ENCODE measurements at regions not wholly inside any gene's neighbourhood (a gene's known extent, or its start where the extent isn't known, plus 50 kb on each side); places are given as distances from the start of the nearest gene placed in this dataset.

DNA sequence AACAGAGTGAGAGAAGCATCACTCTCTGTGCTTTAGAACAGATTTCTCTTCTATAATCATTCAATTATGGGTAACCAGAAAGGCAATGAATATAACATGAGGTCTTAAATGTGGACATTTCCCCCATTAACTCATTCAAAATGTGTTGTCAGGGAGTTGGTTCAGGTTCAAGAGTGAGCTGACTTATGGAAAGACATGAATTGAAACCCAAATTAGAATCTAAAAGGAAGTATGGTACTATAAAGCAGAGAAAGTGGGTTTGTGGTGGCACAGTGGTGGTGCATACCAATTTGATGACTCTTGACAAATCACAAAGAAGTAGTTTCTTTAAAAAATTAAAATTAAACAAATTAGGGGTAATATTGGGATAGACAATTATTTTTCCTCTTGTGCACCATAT is 114.6 kb upstream of the MEOX2 start:
- Histone ChIP-seq H3K9me2 (replicated peaks; ENCODE audit: low read depth, low read length) (no peaks in the 10 kb centered on the region), H3K9ac (ENCODE audit: low read depth, low read length, poor library complexity, severe bottlenecking) (no peak overlapping the region), H2AFZ (ENCODE audit: low read length) (no peak overlapping the region), H3K9me3 (ENCODE audit: insufficient read depth, low read depth, low read length) (no peaks in the 10 kb centered on the region), H3K4me3 (ENCODE audit: low read length, poor library complexity, severe bottlenecking) (no peak overlapping the region), H3F3A (ENCODE audit: low read depth) (no peaks in the 10 kb centered on the region), H3K36me3 (ENCODE audit: insufficient read depth, low read length) (no peaks in the 10 kb centered on the region), H4K20me1 (ENCODE audit: insufficient read depth, low read length, poor library complexity, severe bottlenecking) (no peaks in the 10 kb centered on the region), H3K27me3 (ENCODE audit: insufficient read depth, low read length, poor library complexity, severe bottlenecking) (no peaks in the 10 kb centered on the region), H3K79me2 (ENCODE audit: insufficient read depth, low read length) (no peaks in the 10 kb centered on the region), H3K4me2 (ENCODE audit: low read depth, low read length, poor library complexity, severe bottlenecking) (no peak overlapping the region), H3K4me1 (ENCODE audit: insufficient read depth, low read length, poor library complexity, severe bottlenecking) (no peaks in the 10 kb centered on the region)
- TF ChIP-seq EZH2phosphoT487 (IDR thresholded peaks at IDR 0.05; ENCODE audit: borderline replicate concordance) (no peak), CTCF (conservative IDR thresholded peaks at IDR 0.05; ENCODE audit: low read length) (no peak)

DNA sequence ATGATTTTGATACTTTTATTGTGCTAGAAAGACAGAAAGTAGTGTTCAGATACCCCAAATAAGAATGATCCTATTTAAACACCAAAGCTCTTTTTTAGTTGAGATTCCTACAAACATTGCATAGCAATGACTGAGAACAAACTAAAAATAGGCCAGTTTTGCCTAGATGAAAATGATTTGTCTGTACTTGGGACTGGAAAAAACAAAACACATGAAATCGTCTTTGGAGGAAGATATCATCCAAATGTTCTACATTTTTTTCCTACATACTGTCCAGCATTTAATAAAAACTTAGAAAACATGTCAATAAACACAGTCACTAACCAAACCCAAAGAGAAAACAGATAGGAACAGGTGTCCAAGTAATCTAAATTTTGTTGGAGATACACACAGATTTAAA is 111.6 kb upstream of the MEOX2 start:
- Histone ChIP-seq H3K9me3 (ENCODE audit: insufficient read depth, low read depth, low read length) (no peaks in the 10 kb centered on the region), H4K20me1 (ENCODE audit: insufficient read depth, low read length, poor library complexity, severe bottlenecking) (no peaks in the 10 kb centered on the region), H2AFZ (ENCODE audit: low read length) (no peak overlapping the region), H3K27me3 (ENCODE audit: insufficient read depth, low read length, poor library complexity, severe bottlenecking) (no peaks in the 10 kb centered on the region), H3K4me1 (ENCODE audit: insufficient read depth, low read length, poor library complexity, severe bottlenecking) (no peaks in the 10 kb centered on the region), H3K9ac (ENCODE audit: low read depth, low read length, poor library complexity, severe bottlenecking) (no peak overlapping the region), H3F3A (ENCODE audit: low read depth) (no peaks in the 10 kb centered on the region), H3K9me2 (replicated peaks; ENCODE audit: low read depth, low read length) (no peaks in the 10 kb centered on the region), H3K4me3 (ENCODE audit: low read length, poor library complexity, severe bottlenecking) (no peak overlapping the region), H3K79me2 (ENCODE audit: insufficient read depth, low read length) (no peaks in the 10 kb centered on the region), H3K4me2 (ENCODE audit: low read depth, low read length, poor library complexity, severe bottlenecking) (no peak overlapping the region), H3K36me3 (ENCODE audit: insufficient read depth, low read length) (no peaks in the 10 kb centered on the region)
- TF ChIP-seq EZH2phosphoT487 (IDR thresholded peaks at IDR 0.05; ENCODE audit: borderline replicate concordance) (no peak), CTCF (conservative IDR thresholded peaks at IDR 0.05; ENCODE audit: low read length) (no peak)

GRCh38 chr7:15795393-15795792 is 108.9 kb upstream of the MEOX2 start:
- H3K4me3 ChIP-seq (ENCODE audit: low read length, poor library complexity, severe bottlenecking) = no peak overlapping the region
- H3K79me2 ChIP-seq (ENCODE audit: insufficient read depth, low read length) = no peaks in the 10 kb centered on the region
- no peaks in the 10 kb centered on the region for H3K4me1 ChIP-seq (ENCODE audit: insufficient read depth, low read length, poor library complexity, severe bottlenecking)
- no peaks in the 10 kb centered on the region for H3K9me3 ChIP-seq (ENCODE audit: insufficient read depth, low read depth, low read length)
- no peaks in the 10 kb centered on the region for H3K9me2 ChIP-seq (replicated peaks; ENCODE audit: low read depth, low read length)
- H3F3A ChIP-seq (ENCODE audit: low read depth) = no peaks in the 10 kb centered on the region
- H3K4me2 ChIP-seq (ENCODE audit: low read depth, low read length, poor library complexity, severe bottlenecking) = no peak overlapping the region
- H3K27me3 ChIP-seq (ENCODE audit: insufficient read depth, low read length, poor library complexity, severe bottlenecking) = no peaks in the 10 kb centered on the region
- H4K20me1 ChIP-seq (ENCODE audit: insufficient read depth, low read length, poor library complexity, severe bottlenecking) = no peaks in the 10 kb centered on the region
- H3K36me3 ChIP-seq (ENCODE audit: insufficient read depth, low read length) = no peaks in the 10 kb centered on the region
- no peak overlapping the region for H2AFZ ChIP-seq (ENCODE audit: low read length)
- no peak overlapping the region for H3K9ac ChIP-seq (ENCODE audit: low read depth, low read length, poor library complexity, severe bottlenecking)
- TF ChIP-seq CTCF (conservative IDR thresholded peaks at IDR 0.05; ENCODE audit: low read length) (no peak), EZH2phosphoT487 (IDR thresholded peaks at IDR 0.05; ENCODE audit: borderline replicate concordance) (no peak)
